KOPT-K1 (cell line): ENCODE measurements at regions not wholly inside any gene's neighbourhood (a gene's known extent, or its start where the extent isn't known, plus 50 kb on each side); places are given as distances from the start of the nearest gene placed in this dataset.

Experiments
- H3K27ac ChIP-seq: fragments of 200-600 bp; sonication (generic); 2 replicates; pipeline ENCODE4 v1.5.1; 2016; ENCODE audit warnings: antibody characterized with exemption, mild to moderate bottlenecking, low read depth, low read length; ENCODE audit not compliant: poor library complexity, severe bottlenecking
- H3K36me3 ChIP-seq: fragments of 200-600 bp; sonication (generic); 2 replicates; pipeline ENCODE4 v1.5.1; 2017; ENCODE audit warnings: antibody characterized with exemption, mild to moderate bottlenecking, low read length, moderate library complexity; ENCODE audit not compliant: insufficient read depth
- H3K9me3 ChIP-seq: fragments of 200-600 bp; sonication (generic); 2 replicates; pipeline ENCODE4 v1.5.1; 2017; ENCODE audit warnings: antibody characterized with exemption, low read length, mild to moderate bottlenecking; ENCODE audit not compliant: insufficient read depth, poor library complexity, severe bottlenecking

DNA sequence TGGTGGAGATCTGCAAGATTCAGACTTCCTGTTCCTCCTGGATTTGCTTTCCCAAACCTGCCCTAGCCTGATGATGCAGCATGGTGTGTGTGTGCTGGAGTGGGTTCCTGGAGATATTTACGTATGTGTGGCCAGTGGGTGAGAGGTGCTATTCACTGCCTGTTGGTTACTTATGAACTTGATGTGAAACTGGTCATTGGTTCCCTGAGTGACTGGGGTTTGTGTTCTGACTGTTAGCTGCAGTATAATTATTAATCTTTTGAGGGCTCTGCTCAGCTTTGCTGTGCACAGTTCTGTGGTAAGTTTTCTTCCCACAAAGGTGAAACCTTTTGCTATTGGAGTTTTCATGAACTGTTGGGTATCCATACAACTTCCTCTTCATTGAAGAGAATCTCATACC, 541.8 kb upstream of the FBXO33 start:
- H3K27ac ChIP-seq = no peak overlapping the region
- H3K9me3 ChIP-seq = no peaks in the 10 kb centered on the region
- H3K36me3 ChIP-seq = no peaks in the 10 kb centered on the region

DNA sequence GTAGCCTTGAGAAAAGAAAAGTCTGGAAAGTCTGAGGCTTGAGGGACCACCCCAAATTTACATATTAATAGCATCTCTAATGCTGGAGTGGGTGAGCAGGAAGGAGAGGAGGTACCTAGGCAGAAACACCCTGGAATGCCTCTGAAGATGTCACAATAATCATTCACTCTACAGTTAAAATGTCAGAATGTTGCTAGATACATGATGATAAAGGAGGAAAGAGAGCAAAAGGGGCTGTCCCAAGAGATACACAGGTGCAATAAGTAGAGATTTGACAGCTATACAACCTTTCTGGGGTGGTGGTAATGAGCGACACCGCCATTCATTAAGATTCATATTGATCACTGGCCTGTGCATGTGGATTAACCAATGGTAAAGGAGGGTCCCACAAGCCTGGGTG, 540.5 kb upstream of the FBXO33 start:
- Histone ChIP-seq H3K27ac (no peak overlapping the region), H3K36me3 (no peaks in the 10 kb centered on the region), H3K9me3 (no peaks in the 10 kb centered on the region)

DNA sequence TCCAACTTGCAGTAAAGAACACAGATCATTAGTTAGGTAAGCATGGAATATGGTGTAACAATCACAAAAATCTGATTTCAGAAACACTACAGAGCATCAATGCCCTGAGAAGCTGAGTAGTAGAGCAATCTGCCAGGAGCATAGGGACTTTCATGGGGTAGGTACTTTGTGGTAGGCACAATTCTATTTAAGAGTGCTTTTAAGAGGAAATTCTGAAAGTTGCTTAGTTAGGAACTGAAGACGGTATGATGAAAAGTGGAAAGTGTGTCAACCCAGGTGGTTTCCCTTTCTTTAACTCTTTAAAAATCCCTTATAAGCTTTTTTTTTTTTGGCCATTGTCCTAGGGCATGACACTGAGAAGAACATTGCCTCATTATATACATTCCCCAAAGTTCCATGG, 535.7 kb upstream of the FBXO33 start:
- Histone ChIP-seq H3K9me3 (no peaks in the 10 kb centered on the region), H3K36me3 (no peaks in the 10 kb centered on the region), H3K27ac (no peak overlapping the region)

DNA sequence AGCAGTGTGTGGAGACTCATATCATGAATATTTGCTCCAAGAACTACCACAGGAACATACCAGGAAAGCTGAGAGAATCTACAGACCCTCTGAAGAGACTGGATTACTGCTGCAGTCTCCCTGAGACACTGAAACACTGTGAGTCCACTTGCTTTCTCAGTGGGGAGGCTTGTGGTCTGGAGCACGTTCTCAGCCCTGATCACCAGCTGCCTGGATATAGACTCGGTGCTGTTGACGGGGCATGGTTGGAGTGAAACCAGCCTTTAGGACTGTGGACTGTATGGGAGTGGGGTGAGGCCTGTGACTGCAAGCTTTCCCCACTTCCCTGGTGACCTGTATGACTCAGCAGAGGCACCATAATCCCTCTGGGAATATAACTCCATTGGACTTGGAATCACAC, 525.8 kb upstream of the FBXO33 start:
- no peaks in the 10 kb centered on the region for H3K9me3 ChIP-seq
- H3K27ac ChIP-seq = no peak overlapping the region
- H3K36me3 ChIP-seq = no peaks in the 10 kb centered on the region

DNA sequence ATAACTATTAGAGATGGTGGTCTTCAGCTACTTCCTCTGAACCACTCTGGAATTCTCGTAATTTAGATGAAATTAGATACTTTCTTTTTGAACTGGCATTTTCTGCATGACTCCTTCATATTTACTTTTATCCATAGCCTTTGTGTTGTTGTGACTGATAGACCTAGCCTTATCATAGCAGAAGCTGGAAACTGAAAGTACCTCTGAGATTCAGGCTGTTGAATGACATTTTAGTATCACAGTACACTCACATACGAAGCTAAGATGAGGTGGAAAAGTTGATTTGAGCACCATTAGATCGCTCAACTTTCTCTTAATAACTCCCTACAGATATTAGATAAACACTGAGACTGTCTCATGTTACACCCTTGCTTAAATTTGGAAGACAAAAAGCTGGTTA, 525.1 kb upstream of the FBXO33 start:
- Histone ChIP-seq H3K9me3 (no peaks in the 10 kb centered on the region), H3K36me3 (no peaks in the 10 kb centered on the region), H3K27ac (no peak overlapping the region)

DNA sequence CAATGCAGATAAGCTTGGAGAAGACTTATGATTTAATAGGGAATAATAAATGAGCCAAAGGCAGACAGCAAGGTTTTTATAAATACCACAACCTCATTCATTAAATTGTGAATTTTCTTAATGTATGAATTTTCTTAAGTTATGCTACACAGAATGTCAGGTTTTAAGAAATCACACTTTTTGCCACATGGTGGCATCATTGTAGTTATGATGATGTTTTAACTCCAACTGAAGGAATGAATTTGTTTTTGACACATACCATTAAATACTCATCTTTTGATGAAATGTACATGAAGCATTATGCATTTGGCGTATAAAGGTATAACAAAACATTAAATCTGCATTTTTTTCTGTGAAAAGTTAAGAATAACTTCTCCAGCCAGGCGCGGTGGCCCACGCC, 524.1 kb upstream of the FBXO33 start:
- Histone ChIP-seq H3K9me3 (no peaks in the 10 kb centered on the region), H3K27ac (no peak overlapping the region), H3K36me3 (no peaks in the 10 kb centered on the region)

DNA sequence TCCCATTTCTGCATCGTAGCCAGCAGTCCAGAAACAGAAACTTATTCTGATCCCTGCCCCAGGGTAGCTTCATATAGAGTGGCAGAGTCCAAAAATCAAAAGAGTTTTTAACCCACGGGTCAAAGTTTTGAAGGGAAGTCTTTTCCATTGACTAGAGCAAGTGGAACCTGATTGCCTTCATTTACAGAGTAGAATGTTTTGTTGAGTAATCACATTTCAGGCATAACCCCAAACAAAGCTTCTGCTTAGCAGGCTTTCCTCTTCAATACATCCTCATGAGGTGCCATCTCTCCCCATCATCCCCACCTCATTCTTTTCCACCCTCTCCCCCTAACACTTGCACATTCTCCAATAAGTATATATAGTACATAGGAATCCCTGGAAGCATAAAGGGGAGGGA, 516.0 kb upstream of the FBXO33 start:
- no peaks in the 10 kb centered on the region for H3K9me3 ChIP-seq
- H3K27ac ChIP-seq = no peak overlapping the region
- H3K36me3 ChIP-seq = no peaks in the 10 kb centered on the region

DNA sequence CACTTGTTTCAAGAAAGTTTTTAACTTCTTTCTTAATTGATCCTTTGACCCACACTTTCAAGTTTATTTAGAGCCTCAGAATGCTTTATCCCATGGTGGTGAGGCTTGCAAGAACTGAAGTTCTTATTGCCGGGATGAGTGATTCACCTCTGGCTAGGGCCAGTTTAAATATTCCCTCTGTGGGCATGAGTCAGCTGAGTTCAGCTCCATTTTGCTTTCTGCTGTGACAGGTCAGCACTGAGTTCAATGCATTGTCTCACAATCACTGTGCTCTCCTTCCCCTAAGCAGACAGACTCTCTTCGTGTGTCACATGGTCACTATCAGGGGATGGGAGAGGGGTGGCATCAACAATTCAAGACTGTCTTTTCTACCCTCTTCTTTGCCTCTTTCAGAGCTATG, 514.6 kb upstream of the FBXO33 start:
- H3K9me3 ChIP-seq = no peaks in the 10 kb centered on the region
- no peak overlapping the region for H3K27ac ChIP-seq
- H3K36me3 ChIP-seq = no peaks in the 10 kb centered on the region

DNA sequence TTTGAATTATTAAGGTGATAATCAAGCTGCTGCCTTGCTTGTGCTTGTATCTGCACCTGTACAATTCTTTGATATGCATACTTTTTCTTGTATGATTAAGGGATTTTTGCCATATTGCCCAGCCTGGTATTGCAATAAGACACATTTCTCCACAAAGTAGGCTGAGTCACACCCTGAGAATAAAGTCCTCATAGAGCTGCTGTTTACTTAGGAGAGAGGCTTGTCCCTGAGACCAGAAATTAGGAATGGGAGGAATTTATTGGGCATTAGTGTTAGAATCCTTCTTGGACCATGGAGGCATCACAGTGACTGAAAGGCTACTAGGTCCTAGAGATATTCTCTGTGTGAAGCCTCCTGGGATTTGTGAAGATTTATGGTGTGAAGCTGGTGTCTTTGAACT, 506.8 kb upstream of the FBXO33 start:
- H3K36me3 ChIP-seq = no peaks in the 10 kb centered on the region
- H3K27ac ChIP-seq = no peak overlapping the region
- H3K9me3 ChIP-seq = no peaks in the 10 kb centered on the region

DNA sequence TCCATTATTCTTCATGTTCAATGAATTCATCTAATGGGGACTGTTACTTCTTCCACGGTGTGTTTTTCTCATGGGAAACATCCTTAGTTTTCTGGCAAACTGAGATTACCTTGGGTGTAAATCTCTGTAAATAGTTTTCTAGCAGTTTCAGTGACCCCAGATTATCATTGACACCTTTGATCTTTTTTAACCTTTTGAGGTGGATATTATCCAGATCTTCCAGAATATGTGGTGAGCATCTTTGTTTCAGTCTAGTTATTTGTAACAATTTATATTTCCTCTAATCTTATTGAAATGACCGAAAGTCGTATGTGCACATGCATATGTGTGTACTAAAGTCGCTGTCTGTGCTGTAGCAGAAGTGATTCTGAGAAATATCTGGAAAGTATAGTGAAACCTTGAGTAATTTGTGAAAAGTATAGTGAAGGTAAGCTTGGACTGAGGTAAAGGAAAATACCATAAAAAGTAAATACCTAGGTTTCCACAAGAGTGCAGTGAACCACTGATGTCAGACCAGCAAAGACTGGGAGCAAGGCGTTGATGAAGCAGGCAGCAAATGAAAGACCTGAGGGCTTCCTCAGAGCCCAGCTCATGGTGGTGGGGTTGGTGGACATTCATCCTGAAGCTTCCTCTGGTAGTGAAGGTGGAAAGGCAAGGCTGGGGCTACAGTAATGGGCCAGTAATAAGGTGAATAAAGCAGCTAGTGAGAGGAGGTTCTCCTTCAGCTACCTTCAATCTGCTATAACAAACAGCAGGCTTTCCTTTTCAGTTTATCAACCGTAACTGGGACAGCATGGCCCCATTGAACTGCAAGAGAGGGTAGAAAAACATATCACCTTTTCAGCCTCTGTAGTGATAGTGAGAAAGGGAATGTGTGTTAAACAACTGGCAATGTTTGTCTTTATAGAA, 480.2 kb upstream of the FBXO33 start:
- no peaks in the 10 kb centered on the region for H3K9me3 ChIP-seq
- H3K36me3 ChIP-seq = no peaks in the 10 kb centered on the region
- no peak overlapping the region for H3K27ac ChIP-seq

DNA sequence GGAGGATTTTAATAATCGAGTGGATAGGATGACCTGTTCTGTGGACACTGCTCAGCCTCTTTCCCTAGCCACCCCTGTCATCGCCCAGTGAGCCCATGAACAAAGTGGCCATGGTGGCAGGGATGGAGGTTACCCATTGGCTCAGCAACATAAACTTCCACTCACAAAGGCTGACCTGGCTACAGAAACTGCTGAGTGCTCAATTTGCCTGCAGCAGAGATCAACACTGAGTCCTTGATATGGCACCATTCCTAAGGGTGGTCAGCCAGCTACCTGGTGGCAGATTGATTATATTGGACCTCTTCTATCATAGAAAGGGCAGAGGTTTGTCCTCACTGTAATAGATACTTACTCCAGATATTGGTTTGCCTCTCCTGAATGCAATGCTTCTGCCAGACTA, 465.4 kb upstream of the FBXO33 start:
- no peak overlapping the region for H3K27ac ChIP-seq
- H3K9me3 ChIP-seq = no peaks in the 10 kb centered on the region
- no peaks in the 10 kb centered on the region for H3K36me3 ChIP-seq

DNA sequence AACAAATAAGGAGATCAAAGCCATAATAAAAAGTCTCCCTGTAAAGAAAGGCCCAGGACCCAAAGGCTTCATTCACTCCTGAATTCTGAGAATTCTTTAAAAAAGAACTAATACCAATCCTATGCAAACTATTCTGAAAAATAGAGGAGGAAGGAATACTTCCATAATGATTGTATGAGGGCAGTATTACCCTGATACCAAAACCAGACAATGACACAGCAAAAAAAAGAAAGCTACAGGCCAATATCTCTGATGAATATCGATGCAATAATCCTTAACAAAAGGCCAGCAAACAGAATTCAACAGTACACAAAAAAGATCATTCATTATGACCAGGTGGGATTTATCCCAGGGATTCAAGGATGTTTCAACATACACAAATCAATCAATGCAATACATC, 457.8 kb upstream of the FBXO33 start:
- H3K27ac ChIP-seq = no peak overlapping the region
- H3K36me3 ChIP-seq = no peaks in the 10 kb centered on the region
- H3K9me3 ChIP-seq = no peaks in the 10 kb centered on the region

DNA sequence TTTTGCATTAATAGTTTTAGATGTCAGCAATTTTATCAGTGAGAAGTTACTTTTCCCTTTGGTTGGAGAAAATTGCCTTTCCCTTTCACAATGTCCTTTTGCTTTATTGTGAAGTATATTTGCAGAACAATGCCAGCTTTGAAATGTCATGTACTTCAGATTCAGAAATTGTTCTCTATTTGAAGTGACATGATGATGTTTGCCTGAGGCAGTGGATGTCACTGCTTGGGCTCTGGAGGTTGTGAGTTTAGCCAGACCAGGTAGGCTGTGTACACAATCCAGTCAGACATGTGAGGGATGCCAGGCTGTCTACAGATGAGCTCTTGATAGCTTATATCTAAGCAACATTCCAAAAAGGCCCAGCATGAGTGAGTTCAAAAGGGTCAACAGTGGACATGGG, 451.9 kb upstream of the FBXO33 start:
- H3K9me3 ChIP-seq = no peaks in the 10 kb centered on the region
- H3K36me3 ChIP-seq = no peaks in the 10 kb centered on the region

DNA sequence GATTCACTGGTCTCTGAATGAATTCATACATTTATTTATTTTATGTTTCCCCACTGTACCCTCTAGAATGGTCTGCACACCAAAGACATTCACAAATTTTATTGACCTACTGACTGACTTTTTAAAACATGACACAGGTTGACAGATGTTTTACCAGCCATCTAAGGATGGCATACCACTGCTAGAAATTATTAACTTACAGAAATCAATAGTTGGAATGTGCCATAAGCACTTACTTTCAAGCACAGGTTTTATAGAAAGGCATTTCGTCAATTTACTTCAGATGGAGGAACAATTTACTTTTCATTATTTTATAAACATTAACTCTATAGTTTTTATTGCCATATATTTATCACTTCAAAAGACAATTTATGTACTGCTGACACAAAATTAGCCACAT, 448.7 kb upstream of the FBXO33 start:
- no peak overlapping the region for H3K27ac ChIP-seq
- H3K36me3 ChIP-seq = no peaks in the 10 kb centered on the region
- H3K9me3 ChIP-seq = no peaks in the 10 kb centered on the region

More for the DNA sequence above, 451.9 kb upstream of the FBXO33 start:
- H3K27ac ChIP-seq = no peak overlapping the region

DNA sequence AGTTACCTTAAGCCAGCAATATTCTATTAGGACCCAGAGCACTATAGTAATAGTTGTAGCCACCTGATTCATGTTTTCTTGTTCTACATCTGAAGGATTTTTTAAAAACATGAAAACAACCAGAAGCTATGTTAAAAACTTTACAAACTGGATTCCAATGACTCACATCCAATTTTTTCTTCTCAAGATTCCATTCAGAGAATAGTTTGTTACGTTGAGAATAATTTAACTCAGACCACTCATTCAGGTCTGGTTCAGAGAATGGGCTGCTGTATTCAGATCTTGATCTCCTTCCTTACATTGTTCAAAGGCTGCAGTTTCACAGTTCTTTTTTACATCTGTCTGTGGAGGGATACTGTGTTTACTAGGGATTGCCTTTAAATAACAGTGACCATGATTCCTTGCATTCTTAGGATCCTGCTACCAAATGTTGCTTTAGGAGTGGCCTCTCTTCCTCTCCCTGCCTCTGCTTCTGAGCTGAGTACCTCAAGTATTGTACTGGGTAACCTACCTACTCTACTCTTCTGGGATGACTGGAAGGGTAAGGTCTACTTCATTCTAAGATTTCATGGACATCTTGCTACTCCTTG, 448.0 kb upstream of the FBXO33 start:
- no peak overlapping the region for H3K27ac ChIP-seq
- H3K9me3 ChIP-seq = no peaks in the 10 kb centered on the region
- H3K36me3 ChIP-seq = no peaks in the 10 kb centered on the region
